ENCODE measurements at regions not wholly inside any gene's neighbourhood (a gene's known extent, or its start where the extent isn't known, plus 50 kb on each side); places are given as distances from the start of the nearest gene placed in this dataset.

GRCh38 chr1:94345148-94345721, 73.0 kb upstream of the ABCD3 start:
- no peak for DNase-seq (ENCODE audit: low read depth, low spot score)
- ATAC-seq = no peak
- no peaks in the 10 kb centered on the region for H3K9me3 ChIP-seq (ENCODE audit: control insufficient read depth in 1 of 2, insufficient read depth in 1 of 2, low read depth in 1 of 2, low read length in 2 of 2)
- H3K27me3 ChIP-seq (ENCODE audit: insufficient read depth, low read length) = no peaks in the 10 kb centered on the region
- RAD21 ChIA-PET (ENCODE audit: low non-redundant PET in 1 of 2, low total read pairs in 2 of 2, uncharacterized antibody in 2 of 2, unreplicated experiment in 2 of 2) = no interaction called here
- H3K4me1 ChIP-seq (ENCODE audit: control insufficient read depth in 1 of 2, insufficient read depth in 2 of 2, low read length in 2 of 2) = no peaks in the 10 kb centered on the region
- H2AFZ ChIP-seq (ENCODE audit: low read depth, low read length, poor library complexity, severe bottlenecking) = no peak overlapping the region
- H3K4me3 ChIP-seq (replicated peaks in 1 of 2; ENCODE audit: low read depth in 1 of 2, low read length in 2 of 2) = no peak overlapping the region
- H3K27ac ChIP-seq (ENCODE audit: low read depth, low read length) = no peak overlapping the region
- no TSS peak for BruUV-seq (replicated peaks)
- intact Hi-C loops (cut with micrococcal nuclease) = no loop called here
- H4K20me1 ChIP-seq (ENCODE audit: insufficient read depth) = no peaks in the 10 kb centered on the region
- CTCF ChIA-PET = no interaction called here
- H3K4me2 ChIP-seq (ENCODE audit: low read length) = no peak overlapping the region
- TF ChIP-seq EZH2phosphoT487 (IDR thresholded peaks at IDR 0.05; ENCODE audit: borderline replicate concordance) = no peak
- TF ChIP-seq TCF7L2 (IDR thresholded peaks at IDR 0.05; ENCODE audit: borderline replicate concordance, extremely low read depth, insufficient read depth, insufficient read length) = no peak
- TF ChIP-seq MAX (IDR thresholded peaks at IDR 0.05) = no peak
- TF ChIP-seq ZFX (IDR thresholded peaks at IDR 0.05) = no peak
- TF ChIP-seq CEBPB (IDR thresholded peaks at IDR 0.05; ENCODE audit: low read depth) = no peak
- TF ChIP-seq FOSL1 (IDR thresholded peaks at IDR 0.05; ENCODE audit: low read depth) = no peak
- no peak for TF ChIP-seq YY1 (IDR thresholded peaks at IDR 0.05; ENCODE audit: extremely low read depth, insufficient replicate concordance, low read depth, low read length)
- no peak for TF ChIP-seq POLR2AphosphoS5 (IDR thresholded peaks at IDR 0.05; ENCODE audit: low read depth, low read length)
- no peak for TF ChIP-seq REST (IDR thresholded peaks at IDR 0.05; ENCODE audit: low read depth)
- no peak for TF ChIP-seq EZH2 (IDR thresholded peaks at IDR 0.05)
- no peak for TF ChIP-seq JUND (IDR thresholded peaks at IDR 0.05)
- TF ChIP-seq CBX3 (IDR thresholded peaks at IDR 0.05; ENCODE audit: low read depth) = no peak
- H3K9ac ChIP-seq (ENCODE audit: low read length) = no peak overlapping the region
- H3K9me2 ChIP-seq (ENCODE audit: insufficient read depth) = no peaks in the 10 kb centered on the region
- H3K79me2 ChIP-seq (ENCODE audit: insufficient read depth, low read length) = no peaks in the 10 kb centered on the region
- POLR2A ChIA-PET = no interaction called here
- H3K36me3 ChIP-seq (ENCODE audit: control insufficient read depth in 1 of 2, insufficient read depth in 2 of 2, low read length in 2 of 2) = no peaks in the 10 kb centered on the region

Data from HCT116 (cell line).